Fibroblast of mammary gland (primary cell): ENCODE measurements at regions not wholly inside any gene's neighbourhood (a gene's known extent, or its start where the extent isn't known, plus 50 kb on each side); places are given as distances from the start of the nearest gene placed in this dataset.

Source experiments
- DNase-seq: peaks from one replicate; pipeline ENCODE4 v3.0.0-alpha.2; 2010; ENCODE audit warnings: low read depth
- H3K4me3 ChIP-seq: 2 replicates; pipeline ENCODE4 v1.5.1; 2011; ENCODE audit warnings: low read depth, mild to moderate bottlenecking, low read length, moderate library complexity; ENCODE audit not compliant: control insufficient read depth
- TF ChIP-seq, protein P1 (sequence below): conservative IDR thresholded peaks from 2 replicates; pipeline ENCODE4 v1.5.1; 2011; ENCODE audit warnings: low read depth, low read length, inconsistent platforms; ENCODE audit not compliant: control insufficient read depth, insufficient read depth

DNA sequence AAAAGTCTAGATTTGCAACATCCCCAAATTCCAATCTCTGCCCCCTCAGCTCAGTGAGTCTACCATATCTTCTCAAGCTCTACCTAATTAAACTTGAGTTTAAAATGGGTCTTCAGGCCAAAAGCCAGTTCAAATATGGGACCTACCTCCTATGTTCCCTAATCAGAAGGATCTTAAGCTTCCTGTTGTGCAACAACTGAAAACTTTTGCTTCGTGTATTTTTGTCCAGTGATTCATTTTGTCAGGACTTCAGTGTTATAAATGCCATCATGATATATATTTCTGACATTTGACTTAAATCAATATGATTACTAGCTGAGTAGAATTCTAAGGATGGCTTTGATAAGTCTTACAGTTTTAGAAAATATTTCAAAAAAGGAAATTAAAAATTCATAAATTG lies 622.6 kb upstream of the PTCHD4 start:
- TF ChIP-seq, protein P1, sequence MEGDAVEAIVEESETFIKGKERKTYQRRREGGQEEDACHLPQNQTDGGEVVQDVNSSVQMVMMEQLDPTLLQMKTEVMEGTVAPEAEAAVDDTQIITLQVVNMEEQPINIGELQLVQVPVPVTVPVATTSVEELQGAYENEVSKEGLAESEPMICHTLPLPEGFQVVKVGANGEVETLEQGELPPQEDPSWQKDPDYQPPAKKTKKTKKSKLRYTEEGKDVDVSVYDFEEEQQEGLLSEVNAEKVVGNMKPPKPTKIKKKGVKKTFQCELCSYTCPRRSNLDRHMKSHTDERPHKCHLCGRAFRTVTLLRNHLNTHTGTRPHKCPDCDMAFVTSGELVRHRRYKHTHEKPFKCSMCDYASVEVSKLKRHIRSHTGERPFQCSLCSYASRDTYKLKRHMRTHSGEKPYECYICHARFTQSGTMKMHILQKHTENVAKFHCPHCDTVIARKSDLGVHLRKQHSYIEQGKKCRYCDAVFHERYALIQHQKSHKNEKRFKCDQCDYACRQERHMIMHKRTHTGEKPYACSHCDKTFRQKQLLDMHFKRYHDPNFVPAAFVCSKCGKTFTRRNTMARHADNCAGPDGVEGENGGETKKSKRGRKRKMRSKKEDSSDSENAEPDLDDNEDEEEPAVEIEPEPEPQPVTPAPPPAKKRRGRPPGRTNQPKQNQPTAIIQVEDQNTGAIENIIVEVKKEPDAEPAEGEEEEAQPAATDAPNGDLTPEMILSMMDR: no peak
- peak; percentile 60 for DNase-seq
- no peak overlapping the region for H3K4me3 ChIP-seq

DNA sequence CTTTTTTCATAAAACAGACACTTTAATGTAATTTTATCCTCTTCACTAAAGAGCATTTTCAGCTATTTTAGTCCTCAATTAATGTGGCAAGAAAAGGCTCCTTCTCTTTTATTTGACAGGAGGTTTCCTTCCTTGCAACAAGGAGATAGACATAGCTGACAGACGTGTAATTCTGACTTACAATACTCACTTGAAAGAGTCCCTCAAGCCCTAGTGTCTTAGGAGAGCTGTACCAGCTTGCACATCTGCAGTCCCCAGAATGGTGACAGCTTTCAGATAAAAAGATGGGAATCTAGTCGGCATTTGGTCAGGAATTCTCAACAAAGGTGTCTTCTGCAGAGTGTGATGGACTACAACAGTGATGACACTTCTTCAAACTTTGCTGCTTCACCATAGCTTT lies 603.7 kb upstream of the PTCHD4 start:
- H3K4me3 ChIP-seq: no peak overlapping the region
- DNase-seq: no peak

DNA sequence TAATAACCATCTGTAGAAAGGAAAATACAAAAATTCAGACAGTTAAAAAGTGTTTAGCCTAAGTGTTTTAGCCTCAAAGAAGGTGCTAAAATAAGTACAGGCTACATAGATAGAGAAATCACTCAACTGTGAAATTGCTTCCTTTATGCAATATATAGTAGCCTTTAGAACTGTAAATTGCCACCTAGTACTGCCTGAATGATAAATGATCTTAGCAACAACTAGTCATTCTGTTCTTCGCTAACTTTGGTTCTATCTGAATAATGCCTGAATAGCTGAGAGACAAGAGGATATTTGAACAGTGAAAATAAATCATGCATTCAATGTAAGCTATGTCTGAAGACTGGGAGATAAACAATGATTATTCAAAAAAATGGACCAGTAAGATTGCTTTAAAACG lies 603.3 kb upstream of the PTCHD4 start:
- H3K4me3 ChIP-seq: no peak overlapping the region
- no peak for DNase-seq
- TF ChIP-seq, protein P1: no peak

More for the DNA sequence above, 603.7 kb upstream of the PTCHD4 start:
- TF ChIP-seq, protein P1: no peak

DNA sequence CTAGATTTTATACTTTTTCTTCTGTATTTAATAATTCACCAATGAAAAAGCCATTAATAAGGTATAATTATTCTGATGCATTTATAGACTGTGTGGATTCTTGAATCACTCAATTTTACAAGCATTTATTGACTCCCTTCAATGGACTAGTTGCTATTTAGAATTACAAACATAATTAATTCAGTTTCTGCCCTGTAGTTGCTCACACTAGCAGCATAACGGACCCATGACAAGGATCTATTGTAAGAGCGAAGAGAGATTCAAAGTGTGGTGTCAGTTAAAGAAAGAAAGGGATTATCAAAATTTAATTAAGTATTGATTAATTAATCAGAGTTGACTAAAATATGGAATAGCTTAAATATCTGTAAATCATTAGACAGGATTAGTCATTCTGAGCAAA lies 602.6 kb upstream of the PTCHD4 start:
- H3K4me3 ChIP-seq: no peak overlapping the region
- no peak for DNase-seq
- TF ChIP-seq, protein P1: no peak

DNA sequence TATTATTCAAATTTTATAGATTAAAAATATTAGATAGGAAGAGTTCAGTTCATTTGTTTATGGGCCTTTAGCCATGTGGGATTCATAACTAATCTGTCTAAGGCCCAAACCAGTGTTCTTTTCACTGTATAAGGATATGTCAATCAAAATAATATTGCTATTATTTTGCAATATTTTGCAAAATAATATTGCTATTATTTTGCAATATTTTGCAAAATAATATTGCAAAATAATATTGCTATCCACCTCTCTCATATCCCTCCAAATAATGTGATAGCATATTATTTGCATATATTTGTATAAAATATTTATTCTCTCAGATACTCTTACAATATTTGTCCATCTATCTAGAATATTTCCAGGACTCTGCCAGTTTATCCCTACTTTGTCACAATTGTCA lies 595.3 kb upstream of the PTCHD4 start:
- no peak for DNase-seq
- TF ChIP-seq, protein P1: no peak
- H3K4me3 ChIP-seq: no peak overlapping the region

DNA sequence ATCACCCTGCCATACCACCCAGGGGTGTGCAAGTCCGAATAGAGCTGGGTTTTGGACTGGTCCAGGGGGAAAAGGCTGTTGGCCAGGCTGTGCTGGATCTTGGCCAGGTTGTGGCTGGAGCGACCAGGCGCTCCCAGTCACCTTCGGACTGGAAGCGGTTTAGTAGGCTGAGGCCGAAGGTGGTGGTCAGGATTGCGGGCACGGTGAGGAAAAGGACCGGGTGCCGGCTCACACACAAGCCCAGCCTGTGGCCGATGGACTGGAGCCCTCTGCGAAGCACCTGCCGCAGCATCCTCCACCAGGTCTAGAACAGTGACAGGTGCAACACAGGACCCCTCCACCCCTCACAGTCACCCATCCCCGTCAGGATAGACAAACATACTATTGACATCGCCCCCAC lies 590.6 kb upstream of the PTCHD4 start:
- TF ChIP-seq, protein P1: no peak
- DNase-seq: no peak
- H3K4me3 ChIP-seq: no peak overlapping the region

DNA sequence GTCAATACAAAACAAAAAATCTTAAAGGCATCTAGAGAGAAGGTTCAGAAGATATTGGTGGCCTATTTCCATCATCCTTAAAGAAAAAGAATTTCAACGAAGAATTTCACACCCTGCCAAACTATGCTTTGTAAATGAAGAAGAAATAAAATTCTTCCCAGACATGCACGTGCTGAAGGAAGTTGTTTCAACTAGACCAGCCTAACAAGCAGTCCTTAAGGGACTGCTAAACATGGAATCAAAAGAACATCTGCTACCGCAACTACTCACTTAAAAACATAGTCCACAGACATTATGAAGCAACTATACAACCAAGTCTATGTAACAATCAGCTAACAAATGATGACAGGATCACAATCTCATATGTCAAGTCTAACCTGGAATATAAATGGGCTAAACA lies 584.9 kb upstream of the PTCHD4 start:
- no peak overlapping the region for H3K4me3 ChIP-seq
- TF ChIP-seq, protein P1: no peak
- no peak for DNase-seq
